Stimulated activated CD4-positive, alpha-beta T cell treated with anti-CD3 and anti-CD28 coated beads, TNF-alpha, amount 100 ng/mL, for 24 hours (primary cell): ENCODE measurements at regions not wholly inside any gene's neighbourhood (a gene's known extent, or its start where the extent isn't known, plus 50 kb on each side); places are given as distances from the start of the nearest gene placed in this dataset.
"Not testable (repeated sequence)": the region's sequence is repeated elsewhere in the genome, so short reads cannot be mapped to it uniquely, and the experiment has no call there.

ENCODE experiments used
- DNase-seq, 3 experiments: peaks; one replicate each; pipeline ENCODE4 v3.0.0-alpha.2; 2020; ENCODE audit warnings: low read depth in 3 of 3

GRCh38 chr4:126664839-126665238 is 967.9 kb upstream of the INTU start:
- no peak for DNase-seq

DNA sequence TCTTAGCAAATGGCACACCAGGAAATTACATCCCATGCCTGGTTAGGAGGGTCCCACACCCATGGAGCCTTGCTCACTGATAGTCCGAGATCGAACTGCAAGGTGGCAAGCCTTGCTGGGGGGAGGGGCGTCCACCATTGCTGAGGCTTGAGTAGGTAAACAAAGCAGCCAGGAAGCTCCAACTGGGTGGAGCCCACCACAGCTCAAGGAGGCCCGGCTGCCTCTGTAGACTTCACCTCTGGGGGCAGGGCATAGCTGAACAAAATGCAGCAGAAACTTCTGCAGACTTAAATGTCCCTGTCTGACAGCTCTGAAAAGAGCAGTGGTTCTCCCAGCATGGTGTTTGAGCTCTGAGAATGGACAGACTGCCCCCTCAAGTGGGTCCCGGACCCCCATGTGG is 962.7 kb upstream of the INTU start:
- DNase-seq, result not testable (repeated sequence)

DNA sequence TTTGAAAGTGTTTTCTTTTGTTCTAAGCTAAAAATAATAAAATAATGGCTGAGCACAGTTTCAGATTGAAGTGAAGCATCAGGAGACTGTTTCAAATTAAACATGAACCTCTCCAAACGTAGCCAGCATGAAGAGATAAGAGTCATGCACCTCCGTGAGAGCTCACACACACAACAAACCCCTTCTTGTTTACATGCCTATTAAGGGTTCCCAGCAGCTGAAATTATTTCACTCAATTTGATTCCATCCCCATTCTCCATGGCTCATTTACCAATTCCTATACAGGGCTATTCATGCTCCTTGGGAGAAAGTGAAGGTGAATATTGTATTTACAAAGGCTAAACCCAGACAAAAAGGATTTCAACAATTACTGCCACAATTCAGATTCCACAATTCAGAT is 954.1 kb upstream of the INTU start:
- DNase-seq, result no peak

GRCh38 chr4:126679303-126679702 is 953.5 kb upstream of the INTU start:
- DNase-seq, result no peak

DNA sequence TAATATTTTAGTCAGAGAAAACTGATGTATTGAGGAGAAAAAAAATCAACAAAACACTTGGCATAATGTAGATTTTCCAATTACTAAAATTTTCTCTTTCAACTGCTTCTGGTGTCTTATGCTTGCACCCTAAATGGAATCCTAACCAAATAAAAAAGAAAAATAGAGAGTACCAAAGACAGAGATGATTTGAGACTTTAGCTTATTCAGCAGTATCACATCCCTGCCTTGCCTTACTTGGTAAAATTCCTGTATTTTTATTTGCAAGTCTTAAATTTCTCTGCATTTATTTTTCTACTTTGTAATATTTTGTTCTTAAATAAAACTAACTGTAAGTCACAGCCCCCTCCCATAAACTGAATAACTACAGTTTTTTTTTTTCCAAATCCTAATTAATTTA is 950.5 kb upstream of the INTU start:
- no peak for DNase-seq

- DNase-seq, result no peak
Measured at GRCh38 chr4:126686491-126686890, 946.3 kb upstream of the INTU start.

- DNase-seq, result no peak
Measured at GRCh38 chr4:126687655-126688358, 945.0 kb upstream of the INTU start.

- no peak for DNase-seq
Measured at GRCh38 chr4:126691797-126692196, 941.0 kb upstream of the INTU start.

GRCh38 chr4:126697748-126698147 is 935.0 kb upstream of the INTU start:
- no peak for DNase-seq

- no peak for DNase-seq
Measured at GRCh38 chr4:126698224-126698623, 934.5 kb upstream of the INTU start.

GRCh38 chr4:126701756-126702155 is 931.0 kb upstream of the INTU start:
- no peak for DNase-seq

DNA sequence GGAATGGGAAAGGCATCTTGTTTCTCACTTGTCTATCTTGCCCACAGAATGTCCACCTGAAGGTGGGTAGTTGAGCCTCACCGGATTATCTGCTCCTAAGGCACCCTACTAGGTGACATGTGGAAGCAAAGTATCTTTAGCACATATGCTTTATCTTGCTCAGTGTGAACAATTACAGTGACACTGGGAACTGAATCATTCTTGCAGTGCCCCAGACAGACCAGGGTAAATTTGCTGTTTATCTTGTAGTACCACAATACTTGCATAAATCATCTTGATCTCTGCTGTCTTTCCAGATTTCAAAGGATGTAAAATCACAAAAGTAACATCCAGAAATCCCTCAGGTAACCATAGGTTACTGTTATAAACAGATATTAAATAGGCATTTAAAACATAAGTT is 930.0 kb upstream of the INTU start:
- no peak for DNase-seq

GRCh38 chr4:126705266-126705665 is 927.5 kb upstream of the INTU start:
- no peak for DNase-seq

DNA sequence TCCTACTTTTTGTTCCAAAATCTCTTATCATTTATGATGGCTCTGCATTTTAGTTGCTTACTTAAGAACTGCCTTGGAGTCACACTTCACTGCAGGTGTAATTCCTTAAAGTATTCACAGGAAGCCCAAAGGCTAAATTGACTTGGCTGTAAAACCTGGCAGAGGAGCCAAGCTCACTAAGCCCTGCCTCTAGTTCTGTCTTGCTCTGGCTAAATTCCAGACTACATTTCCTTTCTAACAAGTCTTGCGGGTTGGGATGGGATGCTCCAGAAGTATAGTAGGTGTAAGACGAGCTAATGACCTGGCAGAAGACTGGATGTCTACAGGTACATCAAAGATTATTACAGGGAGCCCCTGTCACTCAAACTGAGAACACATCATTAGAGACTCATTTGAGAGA is 924.0 kb upstream of the INTU start:
- no peak for DNase-seq

DNA sequence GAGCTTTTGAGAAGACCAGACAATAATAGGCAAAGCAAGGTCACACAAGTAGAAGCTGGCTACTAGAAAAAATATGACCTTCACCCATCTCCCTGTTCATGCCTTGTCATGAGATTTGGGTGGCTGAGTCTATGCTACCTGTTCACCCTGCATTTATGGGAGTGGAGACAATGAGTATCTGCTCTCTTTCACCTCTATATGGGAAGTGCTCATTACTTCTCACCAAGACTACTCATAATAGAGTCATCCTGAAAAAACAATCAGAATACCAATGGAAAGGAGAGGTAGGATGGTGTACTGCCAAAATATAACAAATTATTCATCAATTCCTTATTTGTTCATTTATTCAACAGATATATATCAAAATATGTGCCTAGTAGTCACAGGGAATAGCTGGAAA is 921.8 kb upstream of the INTU start:
- no peak for DNase-seq

- no peak for DNase-seq
Measured at GRCh38 chr4:126715067-126715466, 917.7 kb upstream of the INTU start.

GRCh38 chr4:126715681-126716080 is 917.1 kb upstream of the INTU start:
- no peak for DNase-seq

DNA sequence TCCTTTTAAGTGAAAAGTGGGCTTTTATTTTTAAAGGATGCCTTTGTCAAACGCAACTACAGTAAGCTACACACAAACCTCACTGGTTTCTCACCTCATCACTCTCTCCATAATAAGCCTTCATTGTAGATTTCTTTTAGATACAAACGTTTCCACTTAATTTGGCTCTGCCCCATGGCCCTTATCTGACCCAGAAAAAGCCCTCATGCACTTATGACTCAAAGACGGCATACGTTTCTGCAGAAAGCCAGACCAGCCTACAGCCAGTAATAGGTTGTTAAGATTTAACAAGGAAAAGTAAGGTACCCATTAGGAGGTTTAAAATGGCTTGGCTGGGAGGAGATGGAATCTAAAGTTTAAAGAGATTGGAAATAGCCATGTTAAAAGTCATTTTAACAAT is 914.6 kb upstream of the INTU start:
- no peak for DNase-seq

DNA sequence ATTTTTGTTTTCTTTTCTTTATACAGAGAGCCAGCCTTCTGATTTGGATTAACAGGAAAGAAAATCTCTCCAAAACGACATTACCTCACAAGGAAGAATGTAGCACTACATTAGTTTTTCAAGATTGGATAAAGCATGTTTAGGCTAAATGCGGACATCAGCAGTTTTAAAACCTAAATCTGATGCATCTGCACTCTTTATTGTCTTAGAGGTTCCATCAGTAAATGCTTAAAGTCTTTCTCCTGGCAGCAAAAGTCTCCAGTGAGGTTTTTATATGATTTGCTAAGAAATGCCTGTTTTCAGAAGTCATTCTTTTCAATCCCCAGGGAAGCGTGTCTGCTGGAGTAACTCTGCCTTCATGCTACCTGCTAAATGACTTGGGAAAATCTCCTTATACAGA is 912.9 kb upstream of the INTU start:
- no peak for DNase-seq

DNA sequence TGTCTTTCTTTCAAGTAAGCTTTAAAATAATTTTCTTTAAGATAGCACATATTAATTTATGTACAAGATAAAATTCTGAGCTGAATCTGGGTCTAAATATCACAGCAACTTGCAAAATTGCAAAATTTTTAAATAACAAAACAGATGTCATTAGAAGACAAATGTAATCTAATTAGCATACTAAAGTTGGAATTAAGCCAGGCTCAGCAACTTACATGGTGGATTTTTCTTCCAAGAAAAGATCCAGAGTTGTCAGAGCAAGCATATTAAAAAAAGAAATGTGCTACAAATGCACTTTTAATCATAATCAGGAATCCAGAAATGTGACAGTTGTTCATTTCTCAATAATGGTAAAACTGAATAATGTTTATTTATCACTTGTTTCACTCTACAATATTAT is 906.9 kb upstream of the INTU start:
- DNase-seq, result no peak

DNA sequence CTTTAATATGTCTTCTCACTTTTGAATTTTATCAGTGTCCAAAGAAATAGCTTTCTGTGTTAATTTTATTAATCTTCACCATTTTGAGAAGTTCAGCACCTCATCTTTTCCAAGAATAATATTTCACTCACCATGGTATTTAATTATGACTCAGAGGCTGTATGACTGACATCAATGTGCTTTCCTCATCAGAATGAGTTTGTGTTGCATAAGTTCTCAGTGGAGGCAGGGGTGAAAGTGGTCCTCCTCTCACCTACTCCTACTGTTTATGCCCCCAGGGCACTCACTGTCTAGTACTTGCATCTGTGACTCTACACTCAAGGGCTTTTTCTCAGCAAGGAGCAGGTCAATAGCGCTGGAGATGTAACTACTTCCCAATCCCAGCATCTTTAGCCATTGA is 905.3 kb upstream of the INTU start:
- DNase-seq, result no peak

- no peak for DNase-seq
Measured at GRCh38 chr4:126731062-126731461, 901.7 kb upstream of the INTU start.

DNA sequence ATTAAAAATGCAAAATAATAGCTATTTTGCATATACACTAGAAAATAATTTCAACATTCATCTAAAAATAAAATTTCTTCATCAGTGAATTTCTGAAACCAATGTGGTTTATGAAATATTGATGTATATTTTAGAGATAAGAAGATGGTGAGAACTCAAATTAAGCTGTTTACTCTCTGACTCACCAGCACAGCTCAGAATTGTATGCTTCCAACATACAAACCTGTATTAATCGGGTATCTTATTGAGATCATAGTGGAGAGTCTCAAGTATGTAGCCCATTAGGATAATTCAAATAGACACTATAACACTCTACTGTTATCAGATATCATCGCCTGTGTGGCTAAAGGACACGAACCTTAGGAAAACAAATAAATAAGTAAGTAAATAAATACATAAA is 899.5 kb upstream of the INTU start:
- DNase-seq, result no peak

- no peak for DNase-seq
Measured at GRCh38 chr4:126734465-126734864, 898.3 kb upstream of the INTU start.
